HG02678 (cell line): ENCODE measurements at regions not wholly inside any gene's neighbourhood (a gene's known extent, or its start where the extent isn't known, plus 50 kb on each side); places are given as distances from the start of the nearest gene placed in this dataset.
"Not testable (repeated sequence)": the region's sequence is repeated elsewhere in the genome, so short reads cannot be mapped to it uniquely, and the experiment has no call there.

Experiments used
- ATAC-seq: cut with Tn5 transposase; IDR thresholded peaks from one replicate; pipeline ENCODE4 v1.9.1; 2021; ENCODE audit warnings: mild to moderate bottlenecking, moderate library complexity; ENCODE audit not compliant: unreplicated experiment

GRCh38 chr7:123264820-123265219 is 65.1 kb upstream of the SLC13A1 start:
- ATAC-seq = not testable (repeated sequence)

GRCh38 chr7:123260428-123260960 is 60.7 kb upstream of the SLC13A1 start:
- no peak for ATAC-seq

GRCh38 chr7:123259759-123260158 is 60.0 kb upstream of the SLC13A1 start:
- ATAC-seq = no peak
